NB4 (cell line): ENCODE measurements at regions not wholly inside any gene's neighbourhood (a gene's known extent, or its start where the extent isn't known, plus 50 kb on each side); places are given as distances from the start of the nearest gene placed in this dataset.

Experiments
- MAX ChIP-seq: IDR thresholded peaks from 2 replicates; pipeline ENCODE4 v1.6.1; 2011; ENCODE audit warnings: low read depth, low read length
- POLR2A ChIP-seq: IDR thresholded peaks from 2 replicates; pipeline ENCODE4 v1.6.1; 2011; ENCODE audit warnings: mild to moderate bottlenecking; ENCODE audit not compliant: insufficient read length; ENCODE audit errors: extremely low read depth

- TF ChIP-seq POLR2A (no peak), MAX (no peak)
Measured at GRCh38 chr16:51450376-51450775, 299.3 kb upstream of the SALL1 start.
